Neural cell (in vitro differentiated cells): ENCODE measurements at regions not wholly inside any gene's neighbourhood (a gene's known extent, or its start where the extent isn't known, plus 50 kb on each side); places are given as distances from the start of the nearest gene placed in this dataset.

Source experiments
- H2AFZ ChIP-seq: fragments of 200-600, 300-800 bp; sonication (generic), shearing (Covaris generic); 2 replicates; pipeline ENCODE4 v1.6.0; 2014; ENCODE audit warnings: low read depth, mild to moderate bottlenecking, antibody characterized with exemption, low read length, moderate library complexity
- H3F3A ChIP-seq: fragments of 200-600 bp; shearing (Covaris generic); 2 replicates; pipeline ENCODE4 v1.6.1; 2016; ENCODE audit warnings: mild to moderate bottlenecking, moderate library complexity, mixed read lengths, antibody characterized with exemption, low read length; ENCODE audit not compliant: insufficient read depth, poor library complexity, severe bottlenecking
- H3K27ac ChIP-seq: fragments of 200-600, 300-800 bp; sonication (generic), shearing (Covaris generic); 2 replicates; pipeline ENCODE4 v1.5.1; 2014; ENCODE audit warnings: mild to moderate bottlenecking, low read length, moderate library complexity
- H3K27me3 ChIP-seq: fragments of 300-800, 200-600 bp; sonication (generic), shearing (Covaris generic); 2 replicates; pipeline ENCODE4 v1.6.0; 2014; ENCODE audit warnings: mild to moderate bottlenecking, low read depth, low read length, moderate library complexity; ENCODE audit not compliant: insufficient read depth
- H3K36me3 ChIP-seq: fragments of 300-800, 200-600 bp; sonication (generic), shearing (Covaris generic); 2 replicates; pipeline ENCODE4 v1.5.1; 2014; ENCODE audit warnings: mild to moderate bottlenecking, antibody characterized with exemption, low read length, moderate library complexity; ENCODE audit not compliant: insufficient read depth
- H3K4me2 ChIP-seq: fragments of 300-800, 200-600 bp; sonication (generic), shearing (Covaris generic); 2 replicates; pipeline ENCODE4 v1.6.0; 2014; ENCODE audit warnings: mild to moderate bottlenecking, low read length
- H3K4me3 ChIP-seq: fragments of 300-800, 200-600 bp; sonication (generic), shearing (Covaris generic); 2 replicates; pipeline ENCODE4 v1.5.1; 2014; ENCODE audit warnings: mild to moderate bottlenecking, low read length, moderate library complexity
- H3K79me2 ChIP-seq: fragments of 200-600 bp; shearing (Covaris generic); replicated peaks from 2 replicates; pipeline ENCODE4 v1.6.0; 2014; ENCODE audit warnings: mild to moderate bottlenecking, low read length, moderate library complexity; ENCODE audit not compliant: insufficient read depth
- H3K9ac ChIP-seq: fragments of 300-800, 200-600 bp; sonication (generic), shearing (Covaris generic); 2 replicates; pipeline ENCODE4 v1.6.1; 2016; ENCODE audit warnings: mild to moderate bottlenecking, low read length, mixed read lengths
- H3K9me2 ChIP-seq: fragments of 200-600 bp; shearing (Covaris generic); 2 replicates; pipeline ENCODE4 v1.6.1; 2016; ENCODE audit warnings: mild to moderate bottlenecking, low read length, mixed read lengths; ENCODE audit not compliant: insufficient read depth
- H3K9me3 ChIP-seq: fragments of 200-600, 300-800 bp; sonication (generic), shearing (Covaris generic); 2 replicates; pipeline ENCODE4 v1.6.1; 2016; ENCODE audit warnings: mild to moderate bottlenecking, mixed run types, low read length, moderate library complexity, mixed read lengths
- H4K20me1 ChIP-seq: fragments of 200-600 bp; shearing (Covaris generic); 2 replicates; pipeline ENCODE4 v1.6.1; 2016; ENCODE audit warnings: mild to moderate bottlenecking, mixed run types; ENCODE audit not compliant: insufficient read depth
- CTCF ChIP-seq: fragments of 450-650 bp; IDR thresholded peaks from 2 replicates; pipeline ENCODE4 v1.5.1; 2014; ENCODE audit warnings: antibody characterized with exemption, mild to moderate bottlenecking, moderate library complexity; ENCODE audit not compliant: poor library complexity, severe bottlenecking
- EP300 ChIP-seq: fragments of 450-650 bp; conservative IDR thresholded peaks from 2 replicates; pipeline ENCODE4 v1.6.1; 2014; ENCODE audit warnings: antibody characterized with exemption, mild to moderate bottlenecking, moderate library complexity; ENCODE audit not compliant: poor library complexity, severe bottlenecking
- EZH2 ChIP-seq: fragments of 200-600, 300-800 bp; shearing (Covaris generic), sonication (generic); IDR thresholded peaks from 2 replicates; pipeline ENCODE4 v1.6.1; 2014; ENCODE audit warnings: antibody characterized with exemption, low read length, borderline replicate concordance, mild to moderate bottlenecking; ENCODE audit not compliant: insufficient read depth, poor library complexity, severe bottlenecking
- MXI1 ChIP-seq: fragments of 450-650 bp; conservative IDR thresholded peaks from 2 replicates; pipeline ENCODE4 v1.6.1; 2014; ENCODE audit warnings: antibody characterized with exemption, mild to moderate bottlenecking; ENCODE audit not compliant: poor library complexity, severe bottlenecking
- POLR2AphosphoS5 ChIP-seq: IDR thresholded peaks from 2 replicates; pipeline ENCODE4 v1.6.1; 2012
- RAD21 ChIP-seq: fragments of 450-650 bp; conservative IDR thresholded peaks from 2 replicates; pipeline ENCODE4 v1.6.1; 2014; ENCODE audit warnings: antibody characterized with exemption, mild to moderate bottlenecking, moderate library complexity
- REST ChIP-seq: IDR thresholded peaks from 2 replicates; pipeline ENCODE4 v1.6.1; 2012; ENCODE audit warnings: borderline replicate concordance
- SMC3 ChIP-seq: fragments of 450-650 bp; conservative IDR thresholded peaks from 2 replicates; pipeline ENCODE4 v1.6.1; 2014; ENCODE audit warnings: antibody characterized with exemption, mild to moderate bottlenecking, moderate library complexity; ENCODE audit not compliant: poor library complexity
- TAF1 ChIP-seq: IDR thresholded peaks from 2 replicates; pipeline ENCODE4 v1.6.1; 2012; ENCODE audit warnings: low read depth

- no peaks in the 10 kb centered on the region for H4K20me1 ChIP-seq
- no peak overlapping the region for H3K4me3 ChIP-seq
- TF ChIP-seq TAF1 (no peak), RAD21 (no peak), SMC3 (no peak), MXI1 (no peak), CTCF (peak; percentile 28)
- H2AFZ ChIP-seq: no peak overlapping the region
- H3K79me2 ChIP-seq: no peaks in the 10 kb centered on the region
- no peaks in the 10 kb centered on the region for H3K27me3 ChIP-seq
- H3K36me3 ChIP-seq: no peaks in the 10 kb centered on the region
- H3K27ac ChIP-seq: no peak overlapping the region
- H3K9ac ChIP-seq: no peak overlapping the region
- no peaks in the 10 kb centered on the region for H3F3A ChIP-seq
- H3K9me2 ChIP-seq: no peaks in the 10 kb centered on the region
- H3K4me2 ChIP-seq: no peak overlapping the region
- no peaks in the 10 kb centered on the region for H3K9me3 ChIP-seq
Measured at GRCh38 chr11:91513734-91514133, 710.9 kb upstream of the FAT3 start.

GRCh38 chr11:91497847-91498246 is 726.8 kb upstream of the FAT3 start:
- Histone ChIP-seq H3K4me3 (no peak overlapping the region), H4K20me1 (no peaks in the 10 kb centered on the region), H3K27me3 (no peaks in the 10 kb centered on the region), H2AFZ (no peak overlapping the region), H3K4me2 (no peak overlapping the region), H3K9me2 (no peaks in the 10 kb centered on the region), H3K79me2 (no peaks in the 10 kb centered on the region), H3K9ac (no peak overlapping the region), H3F3A (no peaks in the 10 kb centered on the region), H3K36me3 (no peaks in the 10 kb centered on the region), H3K9me3 (no peaks in the 10 kb centered on the region), H3K27ac (no peak overlapping the region)
- TF ChIP-seq MXI1 (no peak), TAF1 (no peak), RAD21 (no peak)

- H3K9me2 ChIP-seq: no peaks in the 10 kb centered on the region
- no peak for TF ChIP-seq MXI1
- TF ChIP-seq EZH2: no peak
- TF ChIP-seq CTCF: no peak
- no peak for TF ChIP-seq SMC3
- no peak for TF ChIP-seq TAF1
- no peak for TF ChIP-seq RAD21
- TF ChIP-seq EP300: no peak
- no peak for TF ChIP-seq REST
- TF ChIP-seq POLR2AphosphoS5: no peak
Measured at GRCh38 chr11:91495837-91496236, 728.8 kb upstream of the FAT3 start.

More at GRCh38 chr11:91495837-91496236, 728.8 kb upstream of the FAT3 start:
- H2AFZ ChIP-seq: no peak overlapping the region
- no peak overlapping the region for H3K27ac ChIP-seq
- no peak overlapping the region for H3K4me2 ChIP-seq
- no peaks in the 10 kb centered on the region for H3F3A ChIP-seq
- no peaks in the 10 kb centered on the region for H4K20me1 ChIP-seq
- no peaks in the 10 kb centered on the region for H3K27me3 ChIP-seq
- H3K36me3 ChIP-seq: no peaks in the 10 kb centered on the region
- H3K79me2 ChIP-seq: no peaks in the 10 kb centered on the region
- no peak overlapping the region for H3K4me3 ChIP-seq
- H3K9ac ChIP-seq: no peak overlapping the region
- H3K9me3 ChIP-seq: no peaks in the 10 kb centered on the region
